Thyroid gland (tissue), 4 donors: ENCODE measurements at regions not wholly inside any gene's neighbourhood (a gene's known extent, or its start where the extent isn't known, plus 50 kb on each side); places are given as distances from the start of the nearest gene placed in this dataset.

ENCODE experiments used
- CTCF ChIP-seq, 6 experiments: fragments of 200-600 bp in 3 of 6; fragments of 450-650 bp in 3 of 6; sonication (generic) in 3 of 6; IDR thresholded peaks; one replicate each; pipeline ENCODE4 v1.5.1; 2016 to 2019; ENCODE audit warnings: antibody characterized with exemption in 6 of 6, mild to moderate bottlenecking in 2 of 6, inconsistent platforms in 1 of 6, moderate library complexity in 1 of 6
- POLR2A ChIP-seq, 2 donors: fragments of 450-650 bp; IDR thresholded peaks; one replicate each; pipeline ENCODE4 v1.6.1; 2017; ENCODE audit warnings: antibody characterized with exemption in 2 of 2, mild to moderate bottlenecking in 2 of 2, moderate library complexity in 1 of 2

DNA sequence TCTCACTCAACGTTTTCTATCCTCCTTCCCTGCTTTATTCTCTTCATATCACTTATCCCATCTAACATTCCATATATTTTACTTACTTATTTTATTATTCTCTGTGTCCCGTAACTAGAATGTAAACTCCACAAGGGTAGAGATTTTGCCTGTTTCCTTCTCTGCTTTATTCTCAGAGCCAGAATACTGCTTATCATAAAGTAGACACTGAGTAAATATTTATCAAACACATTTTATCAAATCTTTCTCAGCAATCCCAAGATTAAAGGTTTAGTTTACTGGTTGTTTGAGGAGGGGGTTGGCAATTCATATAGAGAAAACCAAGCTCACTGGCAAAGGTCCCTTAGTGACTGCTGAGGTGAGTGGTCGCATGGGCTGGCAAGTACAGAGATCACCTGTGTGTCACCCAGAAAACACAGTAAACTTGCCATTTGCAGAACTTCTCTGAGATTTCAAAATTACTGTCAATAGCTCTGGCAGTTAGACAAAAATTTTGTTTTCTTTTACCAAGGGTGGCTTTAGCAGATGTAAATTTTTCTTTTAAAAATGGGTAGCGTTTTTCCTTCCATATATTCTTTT lies 662.4 kb downstream of the UTRN start:
- TF ChIP-seq CTCF (IDR thresholded peaks at IDR 0.05) (no peak), POLR2A (IDR thresholded peaks at IDR 0.05) (no peak)
